Activated CD8-positive, alpha-beta T cell treated with anti-CD3 and anti-CD28 coated beads for 36 hours (primary cell): ENCODE measurements at regions not wholly inside any gene's neighbourhood (a gene's known extent, or its start where the extent isn't known, plus 50 kb on each side); places are given as distances from the start of the nearest gene placed in this dataset.

Experiments used
- ATAC-seq: fragments of 200-7000 bp; cut with Tn5 transposase; one replicate; pipeline ENCODE4 v1.10.0; 2021; ENCODE audit warnings: mild to moderate bottlenecking, moderate library complexity
- CTCF ChIA-PET: fragments of 350-600 bp; sonication (Branson Sonifier 250); formaldehyde crosslinking; loops from one replicate; lab custom pipeline; 2021; ENCODE audit warnings: antibody characterized with exemption; lab: Charles Lee
- POLR2A ChIA-PET: fragments of 350-600 bp; sonication (Branson Sonifier 250); formaldehyde crosslinking; loops from one replicate; lab custom pipeline; 2021; ENCODE audit warnings: antibody characterized with exemption; lab: Charles Lee
- DNase-seq: peaks from one replicate; pipeline ENCODE4 v3.0.0-alpha.2; 2020
- H3K27ac Mint-ChIP-seq: one replicate; pipeline ENCODE4 v1.8.0; 2021; ENCODE audit warnings: mild to moderate bottlenecking, mixed read lengths
- H3K27me3 Mint-ChIP-seq: one replicate; pipeline ENCODE4 v1.8.0; 2021; ENCODE audit warnings: mixed read lengths
- H3K36me3 Mint-ChIP-seq: one replicate; pipeline ENCODE4 v1.8.0; 2021; ENCODE audit warnings: low read depth, mixed read lengths
- H3K4me1 Mint-ChIP-seq: one replicate; pipeline ENCODE4 v1.8.0; 2021; ENCODE audit warnings: low read depth, mixed read lengths
- H3K4me3 Mint-ChIP-seq: one replicate; pipeline ENCODE4 v1.8.0; 2021; ENCODE audit warnings: mild to moderate bottlenecking, moderate library complexity, mixed read lengths
- H3K9me3 Mint-ChIP-seq: one replicate; pipeline ENCODE4 v1.8.0; 2021; ENCODE audit warnings: mixed read lengths
- CTCF ChIP-seq: fragments of 200-600 bp; IDR thresholded peaks from one replicate; pipeline ENCODE4 v1.8.0; 2022; ENCODE audit warnings: antibody characterized with exemption, mild to moderate bottlenecking
- intact Hi-C: fragments of 100-400 bp; cut with micrococcal nuclease; formaldehyde crosslinking; loops from one replicate; pipeline ENCODE4 v1.10.0; 2022

GRCh38 chr4:111449657-111450056 is 695.6 kb upstream of the FAM241A start:
- Mint-ChIP-seq H3K9me3 (no peaks in the 10 kb centered on the region), H3K27ac (no peak overlapping the region), H3K4me1 (no peaks in the 10 kb centered on the region), H3K27me3 (no peaks in the 10 kb centered on the region), H3K36me3 (no peaks in the 10 kb centered on the region), H3K4me3 (no peak overlapping the region)
- no peak for TF ChIP-seq CTCF
- ATAC-seq (no peak), DNase-seq (no peak)
- ChIA-PET POLR2A (no interaction called here), CTCF (no interaction called here)
- intact Hi-C loops, result no loop called here

- POLR2A ChIA-PET, result no interaction called here
- Mint-ChIP-seq H3K27me3 (no peaks in the 10 kb centered on the region), H3K9me3 (no peaks in the 10 kb centered on the region), H3K27ac (no peak overlapping the region), H3K4me1 (no peaks in the 10 kb centered on the region), H3K36me3 (no peaks in the 10 kb centered on the region), H3K4me3 (no peak overlapping the region)
- DNase-seq, result no peak
- intact Hi-C loops, result no loop called here
- CTCF ChIA-PET, result no interaction called here
- no peak for TF ChIP-seq CTCF
- no peak for ATAC-seq
These were observed 694.4 kb upstream of the FAM241A start for GRCh38 chr4:111450867-111451266.

GRCh38 chr4:111453216-111453615 is 692.0 kb upstream of the FAM241A start:
- Mint-ChIP-seq H3K9me3 (no peaks in the 10 kb centered on the region), H3K4me3 (no peak overlapping the region), H3K36me3 (no peaks in the 10 kb centered on the region), H3K27ac (no peak overlapping the region), H3K4me1 (no peaks in the 10 kb centered on the region), H3K27me3 (no peaks in the 10 kb centered on the region)
- intact Hi-C loops, result no loop called here
- no peak for DNase-seq
- ATAC-seq, result no peak
- no peak for TF ChIP-seq CTCF
- ChIA-PET CTCF (no interaction called here), POLR2A (no interaction called here)

GRCh38 chr4:111454961-111455360 is 690.3 kb upstream of the FAM241A start:
- POLR2A ChIA-PET, result no interaction called here
- Mint-ChIP-seq H3K4me1 (no peaks in the 10 kb centered on the region), H3K4me3 (no peak overlapping the region), H3K27me3 (no peaks in the 10 kb centered on the region), H3K36me3 (no peaks in the 10 kb centered on the region), H3K27ac (no peak overlapping the region), H3K9me3 (no peaks in the 10 kb centered on the region)
- no peak for TF ChIP-seq CTCF
- CTCF ChIA-PET, result no interaction called here
- ATAC-seq (no peak), DNase-seq (no peak)
- intact Hi-C loops, result no loop called here

GRCh38 chr4:111464251-111465045 is 680.8 kb upstream of the FAM241A start:
- CTCF ChIA-PET, result no interaction called here
- TF ChIP-seq CTCF, result no peak
- no peak for DNase-seq
- intact Hi-C loops, result no loop called here
- H3K27ac Mint-ChIP-seq, result no peak overlapping the region
- POLR2A ChIA-PET, result interaction anchor here (0.6 kb wide), 1 partner anchor 450 kb away, joined by 3 read pairs; no protein-coding TSS in a partner anchor
- ATAC-seq, result no peak
- H3K27me3 Mint-ChIP-seq, result no peaks in the 10 kb centered on the region
- H3K4me3 Mint-ChIP-seq, result no peak overlapping the region
- peaks cover 4% of the 10 kb centered on the region for H3K9me3 Mint-ChIP-seq
- no peaks in the 10 kb centered on the region for H3K4me1 Mint-ChIP-seq
- H3K36me3 Mint-ChIP-seq, result no peaks in the 10 kb centered on the region
